C1 segment of cervical spinal cord (tissue), 14 donors: ENCODE measurements at regions not wholly inside any gene's neighbourhood (a gene's known extent, or its start where the extent isn't known, plus 50 kb on each side); places are given as distances from the start of the nearest gene placed in this dataset.

Experiments
- DNase-seq, 14 donors: peaks; one replicate each; lab custom pipeline; 2025; lab: John Stamatoyannopoulos, UW

DNA sequence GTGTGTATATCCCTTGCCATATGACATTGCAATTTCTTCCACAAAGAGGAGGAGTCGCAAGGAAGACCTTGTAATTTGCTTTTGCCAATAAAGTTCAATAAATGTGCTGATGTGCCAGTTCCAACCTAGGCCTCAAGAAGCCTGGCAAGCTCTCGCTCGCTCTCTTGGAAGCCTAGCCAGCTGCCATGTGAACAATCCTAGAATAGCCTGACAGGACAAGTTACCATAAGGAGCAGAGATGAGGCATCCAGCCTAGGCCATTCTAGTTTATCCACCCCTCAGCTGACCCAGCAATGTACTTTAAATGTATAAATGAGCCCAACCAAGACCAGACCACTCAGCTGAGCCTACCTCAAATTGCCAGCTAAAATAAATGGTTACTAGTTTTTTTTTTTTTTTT is 145.7 kb upstream of the QRFPR start:
- no peak for DNase-seq

DNA sequence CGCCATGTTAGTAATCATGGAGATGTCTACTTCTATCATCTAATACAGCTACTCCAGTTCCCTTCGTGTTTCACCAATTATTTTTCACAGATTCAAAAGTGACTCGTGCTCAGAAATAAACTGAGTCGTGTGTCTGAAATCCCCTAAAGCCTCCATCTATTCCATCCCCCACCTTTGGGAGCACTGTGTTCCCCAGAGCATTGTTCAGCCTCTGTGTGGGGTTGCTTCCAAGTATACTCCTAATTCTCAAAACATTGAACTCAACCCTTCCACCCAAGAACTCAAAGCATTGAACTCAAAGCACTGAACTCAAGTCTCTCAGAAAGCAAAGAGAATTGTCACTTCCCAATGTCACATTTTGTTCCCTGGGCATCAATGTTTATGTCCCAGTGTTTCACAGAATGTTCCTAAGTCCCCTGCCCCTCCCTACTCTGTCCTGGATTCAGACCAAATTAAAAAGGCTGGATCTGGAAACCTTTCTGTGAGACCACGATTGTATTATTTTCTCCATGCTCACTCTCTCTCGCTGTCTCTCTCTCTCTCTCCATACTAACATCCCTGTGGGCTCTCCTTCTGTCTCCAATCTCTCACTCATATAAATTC is 138.5 kb upstream of the QRFPR start:
- peak in 6 of 14 donors; percentile 3 to 58 (median 13) for DNase-seq

- DNase-seq, result no peak
Observed at GRCh38 chr4:121517241-121517640, 136.4 kb upstream of the QRFPR start.

- DNase-seq, result no peak
Observed at GRCh38 chr4:121514443-121514842, 133.6 kb upstream of the QRFPR start.

DNA sequence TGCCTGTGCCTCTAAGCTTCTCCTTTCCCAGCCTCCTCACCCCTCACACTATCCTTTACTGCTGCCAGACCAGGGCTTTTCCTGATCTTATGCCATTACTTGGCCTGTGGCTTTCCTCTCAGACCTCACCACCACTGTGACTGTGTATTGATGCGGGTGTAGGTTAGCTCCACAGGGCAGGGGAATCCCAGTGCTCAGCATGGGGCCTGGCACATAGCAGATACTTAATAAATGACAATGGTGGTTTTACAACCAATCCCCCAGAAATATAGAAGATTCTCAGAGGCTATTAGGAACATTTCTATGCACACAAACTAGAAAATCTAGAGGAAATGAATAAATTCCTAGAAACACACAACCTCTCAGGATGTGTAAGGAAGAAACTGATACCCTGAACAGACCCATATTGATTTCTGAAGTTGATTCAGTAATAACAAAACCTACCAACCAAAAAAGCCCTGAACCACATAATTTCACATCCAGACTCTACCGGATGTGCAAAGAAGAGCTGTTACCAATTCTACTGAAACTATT is 129.6 kb upstream of the QRFPR start:
- DNase-seq, result no peak

- DNase-seq, result no peak
Observed at GRCh38 chr4:121485190-121485804, 104.5 kb upstream of the QRFPR start.

GRCh38 chr4:121484633-121485032 is 103.8 kb upstream of the QRFPR start:
- DNase-seq, result no peak

- DNase-seq, result no peak
Observed at GRCh38 chr4:121479808-121480207, 99.0 kb upstream of the QRFPR start.

DNA sequence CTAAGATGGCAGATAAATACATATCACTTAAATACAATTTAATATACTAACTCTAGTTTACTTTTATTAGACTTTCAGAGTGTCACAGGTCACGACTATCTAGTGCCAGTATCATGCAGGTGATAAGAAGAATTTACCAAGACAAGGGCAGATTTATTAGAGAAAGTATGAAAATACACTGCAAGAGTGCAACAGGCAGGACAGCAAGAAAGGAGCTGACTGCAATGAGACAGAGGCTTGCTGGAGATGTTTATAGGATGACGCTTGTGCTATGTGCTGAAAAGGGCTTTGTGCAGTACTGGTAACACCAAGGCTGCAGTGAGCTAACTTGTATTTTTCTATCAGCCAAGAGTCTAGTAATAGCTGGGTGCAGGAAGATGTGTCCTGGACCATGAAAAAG is 96.7 kb upstream of the QRFPR start:
- DNase-seq, result no peak

- DNase-seq, result no peak
Observed at GRCh38 chr4:121477079-121477478, 96.3 kb upstream of the QRFPR start.

DNA sequence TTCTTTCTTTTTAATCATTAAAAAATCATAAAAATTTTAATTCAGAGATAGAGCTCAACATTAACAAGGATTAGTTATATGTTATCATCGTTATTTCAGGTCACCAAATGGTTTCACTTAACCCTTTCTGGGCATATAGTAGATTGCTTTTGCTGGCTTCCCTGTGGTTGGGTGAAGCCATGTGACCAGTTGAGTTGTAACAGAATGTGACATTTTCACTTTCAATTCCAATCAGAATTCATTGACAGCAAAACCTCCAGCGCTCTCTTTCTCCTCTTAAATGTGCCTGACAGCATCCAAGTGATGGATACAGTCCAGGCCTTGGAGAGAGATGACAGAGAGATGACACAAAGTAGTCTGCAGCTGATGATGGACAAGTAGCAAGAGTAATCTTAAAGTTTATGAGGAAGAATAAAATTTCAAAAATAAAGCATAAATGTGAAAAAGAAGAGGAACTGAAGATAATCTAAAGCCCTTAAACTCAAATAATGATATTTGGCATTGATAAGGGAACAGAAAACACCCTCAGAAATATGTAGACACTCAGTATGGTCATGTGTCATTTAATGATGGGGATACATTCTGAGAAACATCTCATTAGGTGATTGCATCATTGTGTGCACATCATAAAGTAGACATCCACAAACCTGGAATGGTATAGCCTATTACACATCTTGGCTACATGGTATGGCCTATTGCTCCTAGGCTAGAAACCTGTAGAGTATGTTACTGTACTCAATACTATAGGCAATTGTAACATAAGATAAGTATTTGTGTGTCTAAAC is 92.3 kb upstream of the QRFPR start:
- no peak for DNase-seq

GRCh38 chr4:121464854-121465253 is 84.0 kb upstream of the QRFPR start:
- DNase-seq, result no peak

DNA sequence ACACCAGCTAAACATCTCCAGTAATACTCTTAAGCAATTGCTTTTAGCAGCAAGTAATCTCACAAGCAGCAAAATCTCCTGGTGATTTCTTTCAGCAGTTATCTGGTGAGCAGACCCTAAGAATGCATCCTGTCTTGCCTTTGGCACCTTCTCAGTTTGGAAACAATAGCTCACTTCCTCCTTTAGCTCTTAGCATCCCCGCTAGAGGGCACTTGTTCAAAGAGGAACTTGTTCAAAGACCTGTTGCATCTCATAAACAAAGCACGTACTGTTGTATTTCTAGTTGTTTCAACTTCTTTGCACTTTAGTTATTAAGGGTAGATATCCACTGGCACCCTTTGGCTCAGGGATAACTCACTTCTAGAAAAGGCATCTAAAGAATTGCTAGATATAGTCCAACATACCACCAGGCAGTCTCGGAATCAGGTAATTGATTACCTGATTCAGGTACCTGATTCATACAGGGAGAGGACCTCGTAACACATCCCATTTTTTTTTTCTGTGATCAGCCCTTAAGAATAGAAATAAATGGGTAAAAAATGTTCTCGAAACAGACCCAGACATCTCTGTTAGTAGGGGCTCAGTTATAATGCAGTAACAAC is 81.9 kb upstream of the QRFPR start:
- peak in 4 of 14 donors; percentile 3 to 30 (median 18) for DNase-seq

- no peak for DNase-seq
Observed at GRCh38 chr4:121459026-121459425, 78.2 kb upstream of the QRFPR start.

GRCh38 chr4:121457278-121457875 is 76.6 kb upstream of the QRFPR start:
- DNase-seq, result no peak

GRCh38 chr4:121455285-121455684 is 74.5 kb upstream of the QRFPR start:
- no peak for DNase-seq

- DNase-seq, result no peak
Observed at GRCh38 chr4:121454251-121454979, 73.6 kb upstream of the QRFPR start.

DNA sequence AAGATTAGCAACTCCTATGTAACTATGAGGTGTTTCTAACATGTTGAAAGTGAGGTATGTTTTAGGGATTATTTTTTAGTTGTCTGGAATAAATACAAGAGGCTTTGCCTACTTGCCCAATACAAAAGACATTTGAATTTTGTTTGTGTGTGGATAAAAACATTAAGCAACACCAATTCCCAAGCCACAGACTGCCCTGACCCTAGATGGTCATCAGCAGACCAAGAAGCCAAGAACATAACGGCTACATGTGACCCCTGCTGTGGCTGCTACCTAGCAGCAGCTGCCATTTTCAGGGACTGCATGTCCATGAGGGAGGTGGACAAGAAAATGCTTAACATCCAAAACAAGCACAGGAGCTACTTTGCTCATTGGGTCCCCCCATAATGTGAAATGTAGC is 70.5 kb upstream of the QRFPR start:
- no peak for DNase-seq

GRCh38 chr4:121449416-121449815 is 68.6 kb upstream of the QRFPR start:
- DNase-seq, result no peak

DNA sequence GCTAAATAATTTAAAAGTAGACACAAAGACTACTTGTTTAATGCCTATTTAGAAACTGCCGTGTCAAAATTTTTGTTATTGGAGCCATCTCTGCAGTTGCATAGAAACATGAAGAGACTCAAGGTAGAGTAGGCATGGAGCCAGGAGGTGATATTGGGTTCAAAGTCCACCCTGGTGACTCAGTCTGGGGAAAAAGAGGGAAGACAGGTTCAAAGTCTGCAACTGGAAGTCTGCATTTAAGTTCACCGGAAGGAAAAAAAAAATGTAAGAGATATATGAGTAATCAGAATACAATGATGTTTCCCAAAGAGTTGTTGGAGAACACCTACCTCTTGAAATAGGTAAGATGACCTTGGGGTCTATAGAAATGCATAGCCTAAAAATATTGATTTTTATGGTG is 67.4 kb upstream of the QRFPR start:
- DNase-seq, result no peak

- DNase-seq, result no peak
Observed at GRCh38 chr4:121439669-121440068, 58.9 kb upstream of the QRFPR start.
